SK-N-SH treated with all-trans-retinoic acid at 6 μM for 48 hours (cell line): ENCODE measurements at regions not wholly inside any gene's neighbourhood (a gene's known extent, or its start where the extent isn't known, plus 50 kb on each side); places are given as distances from the start of the nearest gene placed in this dataset.

Experiments
- ARNTL ChIP-seq: fragments of 450-650 bp; formaldehyde crosslinking; IDR thresholded peaks from 2 replicates; pipeline ENCODE4 v1.5.0; 2020; ENCODE audit warnings: low read depth, mild to moderate bottlenecking, moderate library complexity, borderline replicate concordance
- BACH2 ChIP-seq: fragments of 250-450 bp; sonication (Bioruptor Pico); IDR thresholded peaks from 2 replicates; pipeline ENCODE4 v1.9.0; 2021; ENCODE audit warnings: mild to moderate bottlenecking, borderline replicate concordance
- ISL1 ChIP-seq: fragments of 250-450 bp; sonication (Bioruptor Pico); IDR thresholded peaks from 2 replicates; pipeline ENCODE4 v2.1.2; 2022; ENCODE audit warnings: mild to moderate bottlenecking, moderate library complexity
- ZC3H10 ChIP-seq: fragments of 250-450 bp; sonication (Bioruptor Pico); IDR thresholded peaks from 2 replicates; pipeline ENCODE4 v1.5.1; 2021; ENCODE audit warnings: mild to moderate bottlenecking, moderate library complexity
- ZFP30 ChIP-seq: fragments of 450-650 bp; formaldehyde crosslinking; IDR thresholded peaks from 2 replicates; pipeline ENCODE4 v1.5.0; 2022; ENCODE audit warnings: mild to moderate bottlenecking, moderate library complexity
- ZNF70 ChIP-seq: fragments of 450-650 bp; formaldehyde crosslinking; IDR thresholded peaks from 2 replicates; pipeline ENCODE4 v1.5.0; 2020; ENCODE audit warnings: mild to moderate bottlenecking, moderate library complexity
- TF ChIP-seq, protein P1 (sequence below): fragments of 250-450 bp; sonication (Bioruptor Pico); IDR thresholded peaks from 2 replicates; pipeline ENCODE4 v1.8.0; 2020; ENCODE audit warnings: mild to moderate bottlenecking, moderate library complexity, borderline replicate concordance
- TF ChIP-seq, protein P2 (sequence below): fragments of 250-450 bp; sonication (Bioruptor Pico); IDR thresholded peaks from 2 replicates; pipeline ENCODE4 v1.5.1; 2020; ENCODE audit warnings: low read depth, mild to moderate bottlenecking, moderate library complexity

DNA sequence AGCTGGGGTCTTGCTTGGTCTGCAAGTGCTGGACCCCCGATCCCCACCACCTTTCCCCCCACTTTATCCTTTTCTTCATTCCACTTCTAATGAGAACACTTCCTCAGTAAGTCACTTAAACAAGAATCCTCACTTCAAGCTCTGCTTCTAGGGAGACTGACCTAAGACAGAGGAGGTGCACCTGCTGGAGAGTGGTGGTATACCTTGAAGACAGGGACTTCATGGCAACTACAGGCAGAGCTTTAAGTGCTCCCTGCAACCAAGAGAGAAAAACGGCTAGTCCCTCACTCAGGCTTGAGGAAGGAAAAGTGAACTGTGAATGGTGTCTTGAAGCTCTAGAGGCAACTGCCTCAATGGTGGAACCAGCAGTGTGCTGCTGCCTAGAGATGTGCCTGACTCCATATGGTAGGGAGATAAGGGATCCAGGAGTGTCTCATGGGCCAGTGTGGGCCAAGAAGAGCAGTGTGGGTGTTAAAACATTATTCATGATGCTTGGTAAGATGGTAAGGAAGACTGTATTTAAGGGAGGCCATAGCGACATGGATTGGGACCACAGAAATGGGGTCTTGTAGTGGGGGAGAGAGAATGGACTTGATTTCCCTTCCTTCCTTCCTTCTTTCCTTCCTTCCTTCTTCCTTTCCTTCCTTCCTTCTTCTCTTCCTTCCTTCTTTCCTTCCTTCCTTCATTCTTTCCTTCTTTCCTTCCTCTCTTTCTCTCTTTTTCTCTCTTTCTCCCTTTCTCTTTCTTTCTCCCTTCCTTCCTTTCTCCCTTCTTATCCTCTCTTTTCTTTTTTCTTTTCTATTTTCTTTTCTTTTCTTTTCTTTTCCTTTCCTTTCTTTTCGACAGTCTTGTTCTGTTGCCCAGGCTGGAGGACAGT is 96.2 kb upstream of the NAP1L1 start:
- TF ChIP-seq, protein P1, sequence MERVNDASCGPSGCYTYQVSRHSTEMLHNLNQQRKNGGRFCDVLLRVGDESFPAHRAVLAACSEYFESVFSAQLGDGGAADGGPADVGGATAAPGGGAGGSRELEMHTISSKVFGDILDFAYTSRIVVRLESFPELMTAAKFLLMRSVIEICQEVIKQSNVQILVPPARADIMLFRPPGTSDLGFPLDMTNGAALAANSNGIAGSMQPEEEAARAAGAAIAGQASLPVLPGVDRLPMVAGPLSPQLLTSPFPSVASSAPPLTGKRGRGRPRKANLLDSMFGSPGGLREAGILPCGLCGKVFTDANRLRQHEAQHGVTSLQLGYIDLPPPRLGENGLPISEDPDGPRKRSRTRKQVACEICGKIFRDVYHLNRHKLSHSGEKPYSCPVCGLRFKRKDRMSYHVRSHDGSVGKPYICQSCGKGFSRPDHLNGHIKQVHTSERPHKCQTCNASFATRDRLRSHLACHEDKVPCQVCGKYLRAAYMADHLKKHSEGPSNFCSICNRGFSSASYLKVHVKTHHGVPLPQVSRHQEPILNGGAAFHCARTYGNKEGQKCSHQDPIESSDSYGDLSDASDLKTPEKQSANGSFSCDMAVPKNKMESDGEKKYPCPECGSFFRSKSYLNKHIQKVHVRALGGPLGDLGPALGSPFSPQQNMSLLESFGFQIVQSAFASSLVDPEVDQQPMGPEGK = no peak
- TF ChIP-seq ZC3H10 (no peak), ISL1 (no peak), ARNTL (CRISPR knock-in tag) (no peak), ZFP30 (no peak), BACH2 (CRISPR knock-in tag) (no peak), ZNF70 (no peak)
- TF ChIP-seq, protein P2, sequence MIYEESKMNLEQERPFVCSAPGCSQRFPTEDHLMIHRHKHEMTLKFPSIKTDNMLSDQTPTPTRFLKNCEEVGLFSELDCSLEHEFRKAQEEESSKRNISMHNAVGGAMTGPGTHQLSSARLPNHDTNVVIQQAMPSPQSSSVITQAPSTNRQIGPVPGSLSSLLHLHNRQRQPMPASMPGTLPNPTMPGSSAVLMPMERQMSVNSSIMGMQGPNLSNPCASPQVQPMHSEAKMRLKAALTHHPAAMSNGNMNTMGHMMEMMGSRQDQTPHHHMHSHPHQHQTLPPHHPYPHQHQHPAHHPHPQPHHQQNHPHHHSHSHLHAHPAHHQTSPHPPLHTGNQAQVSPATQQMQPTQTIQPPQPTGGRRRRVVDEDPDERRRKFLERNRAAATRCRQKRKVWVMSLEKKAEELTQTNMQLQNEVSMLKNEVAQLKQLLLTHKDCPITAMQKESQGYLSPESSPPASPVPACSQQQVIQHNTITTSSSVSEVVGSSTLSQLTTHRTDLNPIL = no peak
